GM23338 (cell line): ENCODE measurements at regions not wholly inside any gene's neighbourhood (a gene's known extent, or its start where the extent isn't known, plus 50 kb on each side); places are given as distances from the start of the nearest gene placed in this dataset.

ENCODE experiments used
- ATAC-seq: fragments of 200-7000 bp; cut with Tn5 transposase; 3 replicates; pipeline ENCODE4 v1.9.1; 2020
- DNase-seq: peaks from one replicate; pipeline ENCODE4 v3.0.0-alpha.2; 2015; ENCODE audit warnings: low spot score
- H2AFZ ChIP-seq: fragments of 200-600 bp; sonication (generic); 2 replicates; pipeline ENCODE4 v1.8.0; 2016; ENCODE audit warnings: antibody characterized with exemption, mild to moderate bottlenecking, moderate library complexity
- H3F3A ChIP-seq: fragments of 200-600 bp; sonication (generic); replicated peaks from 2 replicates; pipeline ENCODE4 v1.8.0; 2017; ENCODE audit warnings: antibody characterized with exemption, mixed run types, low read depth
- H3K27ac ChIP-seq: fragments of 200-600 bp; sonication (generic); 2 replicates; pipeline ENCODE4 v1.6.1; 2016; ENCODE audit warnings: low read depth
- H3K27me3 ChIP-seq: fragments of 200-600 bp; sonication (generic); 2 replicates; pipeline ENCODE4 v1.8.0; 2016; ENCODE audit warnings: mild to moderate bottlenecking, mixed run types, moderate library complexity; ENCODE audit not compliant: insufficient read depth
- H3K36me3 ChIP-seq: fragments of 200-600 bp; sonication (generic); 2 replicates; pipeline ENCODE4 v1.8.0; 2016; ENCODE audit warnings: mild to moderate bottlenecking; ENCODE audit not compliant: insufficient read depth
- H3K4me1 ChIP-seq: fragments of 200-600 bp; sonication (generic); 2 replicates; pipeline ENCODE4 v1.8.0; 2016; ENCODE audit warnings: mild to moderate bottlenecking, moderate library complexity; ENCODE audit not compliant: insufficient read depth
- H3K4me2 ChIP-seq: fragments of 200-600 bp; sonication (generic); 2 replicates; pipeline ENCODE4 v1.7.1; 2017; ENCODE audit warnings: mixed run types
- H3K4me3 ChIP-seq: fragments of 200-600 bp; sonication (generic); 2 replicates; pipeline ENCODE4 v1.6.1; 2016; ENCODE audit warnings: mixed run types
- H3K79me2 ChIP-seq: fragments of 200-600 bp; sonication (generic); replicated peaks from 2 replicates; pipeline ENCODE4 v1.8.0; 2017; ENCODE audit warnings: mild to moderate bottlenecking; ENCODE audit not compliant: insufficient read depth
- H3K9me2 ChIP-seq: fragments of 200-600 bp; sonication (generic); 2 replicates; pipeline ENCODE4 v1.8.0; 2017; ENCODE audit not compliant: insufficient read depth
- H4K20me1 ChIP-seq: fragments of 200-600 bp; sonication (generic); replicated peaks from 2 replicates; pipeline ENCODE4 v1.8.0; 2017; ENCODE audit warnings: mild to moderate bottlenecking; ENCODE audit not compliant: insufficient read depth
- H3K27ac Mint-ChIP-seq: 2 replicates; pipeline ENCODE4 v1.8.0; 2020; ENCODE audit warnings: inconsistent platforms, mild to moderate bottlenecking, moderate library complexity, mixed read lengths
- H3K27me3 Mint-ChIP-seq: 3 replicates; pipeline ENCODE4 v1.8.0; 2022; ENCODE audit warnings: low read depth, mild to moderate bottlenecking, moderate library complexity, mixed read lengths, inconsistent platforms; ENCODE audit not compliant: insufficient read depth, poor library complexity
- H3K36me3 Mint-ChIP-seq: 3 replicates; pipeline ENCODE4 v1.8.0; 2021; ENCODE audit warnings: low read depth, mild to moderate bottlenecking, inconsistent platforms, moderate library complexity, mixed read lengths
- H3K4me1 Mint-ChIP-seq: 3 replicates; pipeline ENCODE4 v1.8.0; 2020; ENCODE audit warnings: mild to moderate bottlenecking, inconsistent platforms, mixed read lengths
- H3K4me3 Mint-ChIP-seq: 3 replicates; pipeline ENCODE4 v1.8.0; 2021; ENCODE audit warnings: moderate library complexity, mild to moderate bottlenecking, inconsistent platforms, mixed read lengths
- H3K9me3 Mint-ChIP-seq: 3 replicates; pipeline ENCODE4 v1.8.0; 2020; ENCODE audit warnings: moderate library complexity, mild to moderate bottlenecking, inconsistent platforms, mixed read lengths
- CREB1 ChIP-seq: fragments of 250-450 bp; sonication (Bioruptor Pico); IDR thresholded peaks from 2 replicates; pipeline ENCODE4 v1.5.0; 2020; ENCODE audit warnings: low read depth, mild to moderate bottlenecking, moderate library complexity
- EZH2 ChIP-seq: fragments of 200-600 bp; sonication (generic); IDR thresholded peaks from one replicate; pipeline ENCODE4 v1.8.0; 2017; ENCODE audit warnings: antibody characterized with exemption, mild to moderate bottlenecking, low read depth; ENCODE audit not compliant: unreplicated experiment
- EZH2phosphoT487 ChIP-seq: fragments of 200-600 bp; sonication (generic); IDR thresholded peaks from one replicate; pipeline ENCODE4 v1.8.1; 2018; ENCODE audit warnings: antibody characterized with exemption; ENCODE audit not compliant: unreplicated experiment
- JUNB ChIP-seq: IDR thresholded peaks from one replicate; pipeline ENCODE4 v1.6.1; 2016; ENCODE audit warnings: antibody characterized with exemption; ENCODE audit not compliant: unreplicated experiment
- NANOG ChIP-seq: IDR thresholded peaks from 2 replicates; pipeline ENCODE4 v1.6.1; 2016; ENCODE audit warnings: antibody characterized with exemption, borderline replicate concordance
- POLR2AphosphoS5 ChIP-seq: IDR thresholded peaks from 2 replicates; pipeline ENCODE4 v1.6.1; 2016; ENCODE audit warnings: antibody characterized with exemption, low read depth
- REST ChIP-seq: IDR thresholded peaks from one replicate; pipeline ENCODE4 v1.6.1; 2018; ENCODE audit warnings: antibody characterized with exemption; ENCODE audit not compliant: unreplicated experiment
- STAT1 ChIP-seq: IDR thresholded peaks from one replicate; pipeline ENCODE4 v1.6.1; 2016; ENCODE audit warnings: antibody characterized with exemption; ENCODE audit not compliant: unreplicated experiment
- ZNF114 ChIP-seq: fragments of 250-450 bp; sonication (Bioruptor Pico); IDR thresholded peaks from 2 replicates; pipeline ENCODE4 v1.5.0; 2020; ENCODE audit warnings: mild to moderate bottlenecking, moderate library complexity
- ZNF331 ChIP-seq: fragments of 250-450 bp; sonication (Bioruptor Pico); IDR thresholded peaks from 2 replicates; pipeline ENCODE4 v1.5.0; 2020; ENCODE audit warnings: low read depth, mild to moderate bottlenecking, moderate library complexity
- ZNF462 ChIP-seq: fragments of 250-450 bp; sonication (Bioruptor Pico); IDR thresholded peaks from 2 replicates; pipeline ENCODE4 v1.5.0; 2020; ENCODE audit warnings: mild to moderate bottlenecking, moderate library complexity
- TF ChIP-seq, protein P1 (sequence below), 2 experiments: fragments of 200-600 bp in 1 of 2; sonication (generic) in 1 of 2; conservative IDR thresholded peaks; 2 replicates each; pipeline versions ENCODE4 v1.5.1 to v1.6.1; 2016 to 2017; ENCODE audit warnings: antibody characterized with exemption in 2 of 2, low read depth in 2 of 2, mild to moderate bottlenecking in 2 of 2, moderate library complexity in 1 of 2
- TF ChIP-seq, protein P2 (sequence below): IDR thresholded peaks from 2 replicates; pipeline ENCODE4 v1.6.1; 2016; ENCODE audit warnings: antibody characterized with exemption

DNA sequence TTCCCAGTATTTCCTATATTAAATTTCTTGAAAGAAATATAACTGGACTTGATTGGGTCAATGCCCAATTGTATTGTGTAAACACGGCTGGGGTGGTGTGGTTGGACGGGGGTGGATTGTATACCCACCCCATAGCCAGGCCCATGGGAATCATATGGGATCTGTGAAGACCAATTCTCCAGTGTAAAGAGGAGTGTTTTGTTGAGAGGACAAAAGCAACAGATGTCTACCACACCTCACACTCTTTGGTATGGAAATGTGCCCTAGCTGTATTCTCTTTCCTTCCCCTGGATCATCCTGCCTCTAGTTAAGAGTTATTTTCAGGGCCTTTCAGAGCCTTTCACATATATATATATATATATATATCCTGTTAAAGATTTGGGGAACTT is 57.5 kb upstream of the TGIF1 start:
- H3K4me3 ChIP-seq = no peak overlapping the region
- H3K79me2 ChIP-seq = no peaks in the 10 kb centered on the region
- no peaks in the 10 kb centered on the region for H3F3A ChIP-seq
- DNase-seq (peak; percentile 31), ATAC-seq (peak; percentile 52; the same call in 2 of the 3 replicates)
- no peaks in the 10 kb centered on the region for H4K20me1 ChIP-seq
- Mint-ChIP-seq H3K27ac (no peak overlapping the region), H3K27me3 (no peaks in the 10 kb centered on the region), H3K9me3 (peaks cover 34% of the 10 kb centered on the region), H3K4me3 (no peak overlapping the region), H3K36me3 (peaks cover 12% of the 10 kb centered on the region), H3K4me1 (peaks cover 18% of the 10 kb centered on the region)
- no peaks in the 10 kb centered on the region for H3K9me2 ChIP-seq
- H2AFZ ChIP-seq = no peak overlapping the region
- 0 out of 2 replicates have a peak overlapping the region, but pooled peaks have one; percentile 17 for H3K4me2 ChIP-seq
- H3K27ac ChIP-seq = no peak overlapping the region
- no peak for TF ChIP-seq EZH2
- TF ChIP-seq EZH2phosphoT487 = no peak
- TF ChIP-seq, protein P1, sequence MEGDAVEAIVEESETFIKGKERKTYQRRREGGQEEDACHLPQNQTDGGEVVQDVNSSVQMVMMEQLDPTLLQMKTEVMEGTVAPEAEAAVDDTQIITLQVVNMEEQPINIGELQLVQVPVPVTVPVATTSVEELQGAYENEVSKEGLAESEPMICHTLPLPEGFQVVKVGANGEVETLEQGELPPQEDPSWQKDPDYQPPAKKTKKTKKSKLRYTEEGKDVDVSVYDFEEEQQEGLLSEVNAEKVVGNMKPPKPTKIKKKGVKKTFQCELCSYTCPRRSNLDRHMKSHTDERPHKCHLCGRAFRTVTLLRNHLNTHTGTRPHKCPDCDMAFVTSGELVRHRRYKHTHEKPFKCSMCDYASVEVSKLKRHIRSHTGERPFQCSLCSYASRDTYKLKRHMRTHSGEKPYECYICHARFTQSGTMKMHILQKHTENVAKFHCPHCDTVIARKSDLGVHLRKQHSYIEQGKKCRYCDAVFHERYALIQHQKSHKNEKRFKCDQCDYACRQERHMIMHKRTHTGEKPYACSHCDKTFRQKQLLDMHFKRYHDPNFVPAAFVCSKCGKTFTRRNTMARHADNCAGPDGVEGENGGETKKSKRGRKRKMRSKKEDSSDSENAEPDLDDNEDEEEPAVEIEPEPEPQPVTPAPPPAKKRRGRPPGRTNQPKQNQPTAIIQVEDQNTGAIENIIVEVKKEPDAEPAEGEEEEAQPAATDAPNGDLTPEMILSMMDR (conservative IDR thresholded peaks at IDR 0.05; ENCODE audit: low read depth in 2 of 2) = no peak
- TF ChIP-seq REST = no peak
- TF ChIP-seq, protein P2, sequence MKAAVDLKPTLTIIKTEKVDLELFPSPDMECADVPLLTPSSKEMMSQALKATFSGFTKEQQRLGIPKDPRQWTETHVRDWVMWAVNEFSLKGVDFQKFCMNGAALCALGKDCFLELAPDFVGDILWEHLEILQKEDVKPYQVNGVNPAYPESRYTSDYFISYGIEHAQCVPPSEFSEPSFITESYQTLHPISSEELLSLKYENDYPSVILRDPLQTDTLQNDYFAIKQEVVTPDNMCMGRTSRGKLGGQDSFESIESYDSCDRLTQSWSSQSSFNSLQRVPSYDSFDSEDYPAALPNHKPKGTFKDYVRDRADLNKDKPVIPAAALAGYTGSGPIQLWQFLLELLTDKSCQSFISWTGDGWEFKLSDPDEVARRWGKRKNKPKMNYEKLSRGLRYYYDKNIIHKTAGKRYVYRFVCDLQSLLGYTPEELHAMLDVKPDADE = no peak
- TF ChIP-seq ZNF114 (CRISPR knock-in tag) = no peak
- no peak for TF ChIP-seq STAT1
- TF ChIP-seq ZNF331 (CRISPR knock-in tag) = no peak
- no peak for TF ChIP-seq JUNB
- TF ChIP-seq CREB1 = no peak
- no peak for TF ChIP-seq NANOG
- TF ChIP-seq ZNF462 (CRISPR knock-in tag) = no peak
- no peak for TF ChIP-seq POLR2AphosphoS5
- H3K36me3 ChIP-seq = no peaks in the 10 kb centered on the region
- no peaks in the 10 kb centered on the region for H3K27me3 ChIP-seq
- H3K4me1 ChIP-seq = peaks cover 24% of the 10 kb centered on the region
